IMR-90 (cell line): ENCODE measurements at regions not wholly inside any gene's neighbourhood (a gene's known extent, or its start where the extent isn't known, plus 50 kb on each side); places are given as distances from the start of the nearest gene placed in this dataset.

Experiments
- ATAC-seq: fragments of 200-7000 bp; cut with Tn5 transposase; 2 replicates; pipeline ENCODE4 v1.9.1; 2020; ENCODE audit warnings: low read depth, mild to moderate bottlenecking, moderate library complexity
- BruUV-seq: library from RNA; stranded (reverse); fragments of 400-500 nt; replicated peaks from 2 replicates; lab custom pipeline; 2021; lab: Mats Ljungman, UMichigan
- CTCF ChIA-PET: fragments of 300-600 bp; formaldehyde crosslinking; extraction: SDS; loops from one replicate; lab custom pipeline; 2021; ENCODE audit warnings: antibody characterized with exemption; lab: Yijun Ruan, JAX
- POLR2A ChIA-PET: fragments of 300-600 bp; sonication (Branson Sonifier 250); formaldehyde crosslinking; loops from one replicate; lab custom pipeline; 2022; ENCODE audit warnings: antibody characterized with exemption; ENCODE audit not compliant: unreplicated experiment; lab: Charles Lee
- DNase-seq: peaks from one replicate; pipeline ENCODE4 v3.0.0; 2013
- H2AFZ ChIP-seq: replicated peaks from 2 replicates; pipeline ENCODE3; 2013; ENCODE audit warnings: low read length, mild to moderate bottlenecking; ENCODE audit not compliant: poor library complexity
- H2AK5ac ChIP-seq: 2 replicates; pipeline ENCODE4 v1.6.1; 2013; ENCODE audit warnings: low read depth, low read length, inconsistent platforms
- H2AK9ac ChIP-seq: replicated peaks from 2 replicates; pipeline ENCODE3; 2013; ENCODE audit warnings: mild to moderate bottlenecking, low read depth, low read length, moderate library complexity; ENCODE audit not compliant: poor library complexity
- H2BK120ac ChIP-seq: 2 replicates; pipeline ENCODE4 v1.6.1; 2013; ENCODE audit warnings: low read depth, low read length, inconsistent platforms
- H2BK15ac ChIP-seq: 3 replicates; pipeline ENCODE4 v1.6.1; 2013; ENCODE audit warnings: low read depth, low read length, inconsistent platforms
- H2BK20ac ChIP-seq: 2 replicates; pipeline ENCODE4 v1.6.1; 2013; ENCODE audit warnings: low read depth, mild to moderate bottlenecking, inconsistent platforms, low read length, moderate library complexity
- H2BK5ac ChIP-seq: 2 replicates; pipeline ENCODE4 v1.6.1; 2013; ENCODE audit warnings: mild to moderate bottlenecking, low read depth, low read length, inconsistent platforms; ENCODE audit not compliant: poor library complexity, severe bottlenecking
- H3K14ac ChIP-seq: replicated peaks from 2 replicates; pipeline ENCODE4 v1.6.1; 2013; ENCODE audit warnings: low read depth, low read length, inconsistent platforms
- H3K18ac ChIP-seq: 2 replicates; pipeline ENCODE4 v1.6.1; 2013; ENCODE audit warnings: low read depth, low read length, control low read depth
- H3K23ac ChIP-seq: 2 replicates; pipeline ENCODE4 v1.6.1; 2013; ENCODE audit warnings: low read depth, low read length, inconsistent platforms
- H3K27ac ChIP-seq: 2 replicates; pipeline ENCODE4 v1.5.1; 2013; ENCODE audit warnings: mild to moderate bottlenecking, control low read depth, low read length; ENCODE audit not compliant: insufficient read depth
- H3K27me3 ChIP-seq: 2 replicates; pipeline ENCODE4 v1.6.1; 2013; ENCODE audit warnings: low read length; ENCODE audit not compliant: control insufficient read depth, insufficient read depth
- H3K36me3 ChIP-seq: 2 replicates; pipeline ENCODE4 v1.6.1; 2013; ENCODE audit warnings: low read length, mixed read lengths; ENCODE audit not compliant: control insufficient read depth, insufficient read depth
- H3K4ac ChIP-seq: 2 replicates; pipeline ENCODE4 v1.6.1; 2013; ENCODE audit warnings: low read depth, low read length, inconsistent platforms
- H3K4me1 ChIP-seq: 2 replicates; pipeline ENCODE4 v1.6.1; 2013; ENCODE audit warnings: low read length, mixed read lengths; ENCODE audit not compliant: control insufficient read depth, insufficient read depth
- H3K4me2 ChIP-seq: 2 replicates; pipeline ENCODE4 v1.6.1; 2013; ENCODE audit warnings: low read depth, mild to moderate bottlenecking, control low read depth, low read length, moderate library complexity
- H3K4me3 ChIP-seq: 2 replicates; pipeline ENCODE4 v1.5.1; 2013; ENCODE audit warnings: low read depth, mild to moderate bottlenecking, control low read depth, low read length, moderate library complexity; ENCODE audit not compliant: insufficient read depth
- H3K56ac ChIP-seq: 2 replicates; pipeline ENCODE4 v1.6.1; 2013; ENCODE audit warnings: low read length, inconsistent platforms; ENCODE audit not compliant: insufficient read depth; ENCODE audit errors: extremely low read depth
- H3K79me1 ChIP-seq, 2 experiments: 2 replicates each; pipeline ENCODE4 v1.6.1; 2013; ENCODE audit warnings: low read length in 2 of 2, inconsistent platforms in 1 of 2, low read depth in 1 of 2
- H3K9ac ChIP-seq: 2 replicates; pipeline ENCODE4 v1.6.1; 2013; ENCODE audit warnings: low read depth, low read length, control low read depth
- H3K9me1 ChIP-seq: 2 replicates; pipeline ENCODE4 v1.6.1; 2013; ENCODE audit warnings: low read length, inconsistent platforms; ENCODE audit not compliant: insufficient read depth
- H3K9me3 ChIP-seq: 2 replicates; pipeline ENCODE4 v1.6.1; 2013; ENCODE audit warnings: low read length; ENCODE audit not compliant: control insufficient read depth, insufficient read depth
- H4K20me1 ChIP-seq: 2 replicates; pipeline ENCODE4 v1.6.1; 2013; ENCODE audit warnings: low read length, inconsistent platforms; ENCODE audit not compliant: insufficient read depth
- H4K5ac ChIP-seq: 2 replicates; pipeline ENCODE4 v1.6.1; 2013; ENCODE audit warnings: mild to moderate bottlenecking, low read depth, low read length, control low read depth
- H4K8ac ChIP-seq, 2 experiments: 2 replicates each; pipeline ENCODE4 v1.6.1; 2013; ENCODE audit warnings: low read depth in 2 of 2, low read length in 2 of 2, control low read depth in 1 of 2, inconsistent platforms in 1 of 2
- H4K91ac ChIP-seq: 2 replicates; pipeline ENCODE4 v1.6.1; 2013; ENCODE audit warnings: low read depth, low read length, inconsistent platforms; ENCODE audit not compliant: insufficient read depth
- BHLHE40 ChIP-seq: fragments of 150-350 bp; IDR thresholded peaks from 2 replicates; pipeline ENCODE4 v1.6.1; 2016; ENCODE audit warnings: mild to moderate bottlenecking, low read depth, low read length
- CEBPB ChIP-seq: IDR thresholded peaks from 2 replicates; pipeline ENCODE4 v1.6.1; 2012; ENCODE audit warnings: low read depth, low read length, improper control_type of control experiment
- CHD1 ChIP-seq: IDR thresholded peaks from 2 replicates; pipeline ENCODE4 v1.6.1; 2012; ENCODE audit warnings: low read depth, low read length, improper control_type of control experiment
- CTCF ChIP-seq: conservative IDR thresholded peaks from 2 replicates; pipeline ENCODE4 v1.5.1; 2012; ENCODE audit warnings: mild to moderate bottlenecking, low read depth, low read length, improper control_type of control experiment
- ELK1 ChIP-seq: fragments of 150-350 bp; IDR thresholded peaks from 2 replicates; pipeline ENCODE4 v1.6.1; 2016; ENCODE audit warnings: low read depth, mild to moderate bottlenecking, low read length, moderate library complexity, borderline replicate concordance
- FOS ChIP-seq: fragments of 150-350 bp; IDR thresholded peaks from 2 replicates; pipeline ENCODE4 v1.6.1; 2016; ENCODE audit warnings: low read depth, low read length
- MAFK ChIP-seq: IDR thresholded peaks from 2 replicates; pipeline ENCODE4 v1.6.1; 2012; ENCODE audit warnings: low read depth, low read length, improper control_type of control experiment
- MAZ ChIP-seq: IDR thresholded peaks from 2 replicates; pipeline ENCODE4 v1.6.1; 2012; ENCODE audit warnings: low read depth, mild to moderate bottlenecking, low read length, improper control_type of control experiment, moderate library complexity, borderline replicate concordance
- MXI1 ChIP-seq: IDR thresholded peaks from 2 replicates; pipeline ENCODE4 v1.6.1; 2012; ENCODE audit warnings: low read depth, mild to moderate bottlenecking, low read length, moderate library complexity, borderline replicate concordance
- POLR2A ChIP-seq: IDR thresholded peaks from 2 replicates; pipeline ENCODE4 v1.6.1; 2012; ENCODE audit warnings: mild to moderate bottlenecking, low read depth, low read length
- RAD21 ChIP-seq: IDR thresholded peaks from 2 replicates; pipeline ENCODE4 v1.6.1; 2012; ENCODE audit warnings: low read length, improper control_type of control experiment
- RCOR1 ChIP-seq: IDR thresholded peaks from 2 replicates; pipeline ENCODE4 v1.6.1; 2012; ENCODE audit warnings: mild to moderate bottlenecking, low read length, improper control_type of control experiment; ENCODE audit not compliant: insufficient replicate concordance
- RFX5 ChIP-seq: IDR thresholded peaks from 2 replicates; pipeline ENCODE4 v1.8.0; 2012; ENCODE audit warnings: low read depth, mild to moderate bottlenecking, low read length, moderate library complexity
- SMC3 ChIP-seq: fragments of 150-350 bp; IDR thresholded peaks from 2 replicates; pipeline ENCODE4 v1.6.1; 2016; ENCODE audit warnings: low read depth, mild to moderate bottlenecking, antibody characterized with exemption, low read length, moderate library complexity
- USF2 ChIP-seq: fragments of 150-350 bp; IDR thresholded peaks from 2 replicates; pipeline ENCODE4 v1.6.1; 2017; ENCODE audit warnings: mild to moderate bottlenecking, antibody characterized with exemption, low read length, low read depth
- WGBS, 2 experiments: methylation state at CpG; one replicate each; pipeline versions ENCODE4 v1.1.5 to v1.1.7; 2013; ENCODE audit warnings: missing lambda C conversion rate in 2 of 2; ENCODE audit not compliant: insufficient read length in 1 of 2; ENCODE audit errors: extremely low coverage in 2 of 2; 5-methylcytosine and 5-hydroxymethylcytosine counted together
- dilution Hi-C: fragments of 300-500 bp; cut with HindIII; formaldehyde crosslinking; loops from one replicate; pipeline ENCODE4 v1.14.3; 2018; ENCODE audit warnings: low sequenced_read_pairs; ENCODE audit not compliant: unreplicated experiment
- in situ Hi-C: fragments of 300-500 bp; cut with MboI; formaldehyde crosslinking; loops from 3 replicates; pipeline ENCODE4 v1.14.3; 2019; ENCODE audit warnings: low sequenced_read_pairs, inconsistent platforms, mixed read lengths
- intact Hi-C: fragments of 100-400 bp; cut with micrococcal nuclease; formaldehyde crosslinking; loops from 2 replicates; pipeline ENCODE4 v1.10.0; 2022

GRCh38 chr9:80175286-80176150 is 603.8 kb downstream of the TLE4 start:
- Histone ChIP-seq H3K27ac (no peak overlapping the region), H2BK20ac (no peak overlapping the region), H3K9me3 (peaks cover 7% of the 10 kb centered on the region; the same call in 1 of the 2 replicates), H2BK15ac (no peak overlapping the region), H4K91ac (no peak overlapping the region), H2BK5ac (no peak overlapping the region), H2AFZ (no peak overlapping the region), H3K9me1 (no peaks in the 10 kb centered on the region), H3K79me1 (no peaks in the 10 kb centered on the region), H3K4ac (no peak overlapping the region), H3K14ac (no peak overlapping the region), H4K5ac (no peak overlapping the region), H4K20me1 (no peaks in the 10 kb centered on the region), H3K9ac (no peak overlapping the region), H3K4me2 (no peak overlapping the region), H3K4me1 (no peaks in the 10 kb centered on the region), H2AK9ac (no peak overlapping the region), H2AK5ac (no peak overlapping the region), H3K4me3 (no peak overlapping the region), H4K8ac (no peak overlapping the region), H3K36me3 (no peaks in the 10 kb centered on the region), H3K27me3 (no peaks in the 10 kb centered on the region), H3K23ac (no peak overlapping the region), H3K56ac (no peak overlapping the region), H2BK120ac (no peak overlapping the region), H3K18ac (no peak overlapping the region)
- ATAC-seq, result peak; percentile 66
- ChIA-PET CTCF (interaction anchor here (0.6 kb wide), 1 partner anchor 70 kb away, joined by 3 read pairs; no protein-coding TSS in a partner anchor), POLR2A (no interaction called here)
- intact Hi-C loops, result loop anchor here (5.0 to 10.0 kb wide), 3 partner anchors 329 to 1512 kb away; partner anchors contain the start of gene TLE1
- dilution Hi-C loops, result no loop called here
- BruUV-seq, result no TSS peak
- in situ Hi-C loops, result no loop called here
- no CpG with 5 or more reads among the region's 1 CpG for WGBS, 2 experiments
- DNase-seq, result peak; percentile 64
- no peak for TF ChIP-seq CEBPB
- TF ChIP-seq CHD1, result no peak
- TF ChIP-seq FOS, result no peak
- TF ChIP-seq ELK1, result no peak
- TF ChIP-seq POLR2A, result no peak
- no peak for TF ChIP-seq MAZ
- TF ChIP-seq BHLHE40, result no peak
- TF ChIP-seq RCOR1, result no peak
- peak; percentile 75 for TF ChIP-seq CTCF
- no peak for TF ChIP-seq MXI1
- TF ChIP-seq SMC3, result peak; percentile 77
- no peak for TF ChIP-seq MAFK
- TF ChIP-seq RAD21, result peak; percentile 78
- no peak for TF ChIP-seq RFX5
- no peak for TF ChIP-seq USF2
